Right atrium auricular region (tissue), 2 donors: ENCODE measurements at regions not wholly inside any gene's neighbourhood (a gene's known extent, or its start where the extent isn't known, plus 50 kb on each side); places are given as distances from the start of the nearest gene placed in this dataset.

Source experiments
- DNase-seq: peaks from one replicate; pipeline ENCODE4 v3.0.0-alpha.2; 2019; ENCODE audit warnings: low spot score
- H3K27ac ChIP-seq, 2 donors: fragments of 200-600 bp; sonication (generic); 1 replicate in 1 of 2; 2 replicates in 1 of 2; pipeline ENCODE4 v1.5.1; 2016 to 2019
- H3K27me3 ChIP-seq, 2 donors: fragments of 200-600 bp; sonication (generic); one replicate each; pipeline versions ENCODE4 v1.5.1 to v1.6.0; 2017 to 2019
- H3K36me3 ChIP-seq: fragments of 200-600 bp; sonication (generic); one replicate; pipeline ENCODE4 v1.5.1; 2016
- H3K4me1 ChIP-seq, 2 donors: fragments of 200-600 bp; sonication (generic); one replicate each; pipeline versions ENCODE4 v1.5.1 to v1.6.0; 2017 to 2019
- H3K4me3 ChIP-seq, 2 donors: fragments of 200-600 bp; sonication (generic); 1 replicate in 1 of 2; 2 replicates in 1 of 2; pipeline ENCODE4 v1.5.1; 2017 to 2019; ENCODE audit warnings: mild to moderate bottlenecking in 1 of 2, moderate library complexity in 1 of 2
- H3K9me3 ChIP-seq, 2 donors: fragments of 200-600 bp; sonication (generic); one replicate each; pipeline ENCODE4 v1.5.1; 2019
- TF ChIP-seq, protein P1 (sequence below), 2 donors: fragments of 200-600 bp; sonication (generic); IDR thresholded peaks; one replicate each; pipeline ENCODE4 v1.5.1; 2019; ENCODE audit warnings: antibody characterized with exemption in 2 of 2

DNA sequence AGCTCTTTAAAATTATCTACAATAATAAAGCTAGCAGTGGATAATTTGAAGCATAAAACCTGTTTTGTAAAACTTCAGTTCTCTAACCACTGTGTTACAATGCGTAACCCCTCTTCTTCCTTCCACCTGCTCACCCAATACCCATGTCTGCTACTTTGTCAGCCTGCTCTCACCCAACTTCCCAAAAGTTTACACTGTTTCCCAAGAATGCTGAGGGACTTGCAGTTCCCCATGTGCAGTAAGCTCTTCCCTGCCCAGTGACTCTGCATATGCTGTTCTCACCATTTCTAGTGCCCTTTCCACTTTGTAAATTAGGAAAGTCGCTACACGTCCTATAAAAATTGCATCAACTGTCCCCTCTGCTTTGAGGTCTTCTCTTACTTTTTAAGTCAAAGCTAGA is 315.9 kb upstream of the SEMA6D start:
- Histone ChIP-seq H3K9me3 (no peaks in the 10 kb centered on the region), H3K4me3 (no peak overlapping the region), H3K36me3 (no peaks in the 10 kb centered on the region), H3K4me1 (peaks cover 0 to 19% of the 10 kb centered on the region in 2 donors), H3K27me3 (no peaks in the 10 kb centered on the region), H3K27ac (no peak overlapping the region)
- TF ChIP-seq, protein P1, sequence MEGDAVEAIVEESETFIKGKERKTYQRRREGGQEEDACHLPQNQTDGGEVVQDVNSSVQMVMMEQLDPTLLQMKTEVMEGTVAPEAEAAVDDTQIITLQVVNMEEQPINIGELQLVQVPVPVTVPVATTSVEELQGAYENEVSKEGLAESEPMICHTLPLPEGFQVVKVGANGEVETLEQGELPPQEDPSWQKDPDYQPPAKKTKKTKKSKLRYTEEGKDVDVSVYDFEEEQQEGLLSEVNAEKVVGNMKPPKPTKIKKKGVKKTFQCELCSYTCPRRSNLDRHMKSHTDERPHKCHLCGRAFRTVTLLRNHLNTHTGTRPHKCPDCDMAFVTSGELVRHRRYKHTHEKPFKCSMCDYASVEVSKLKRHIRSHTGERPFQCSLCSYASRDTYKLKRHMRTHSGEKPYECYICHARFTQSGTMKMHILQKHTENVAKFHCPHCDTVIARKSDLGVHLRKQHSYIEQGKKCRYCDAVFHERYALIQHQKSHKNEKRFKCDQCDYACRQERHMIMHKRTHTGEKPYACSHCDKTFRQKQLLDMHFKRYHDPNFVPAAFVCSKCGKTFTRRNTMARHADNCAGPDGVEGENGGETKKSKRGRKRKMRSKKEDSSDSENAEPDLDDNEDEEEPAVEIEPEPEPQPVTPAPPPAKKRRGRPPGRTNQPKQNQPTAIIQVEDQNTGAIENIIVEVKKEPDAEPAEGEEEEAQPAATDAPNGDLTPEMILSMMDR (IDR thresholded peaks at IDR 0.05): no peak
- DNase-seq: no peak

DNA sequence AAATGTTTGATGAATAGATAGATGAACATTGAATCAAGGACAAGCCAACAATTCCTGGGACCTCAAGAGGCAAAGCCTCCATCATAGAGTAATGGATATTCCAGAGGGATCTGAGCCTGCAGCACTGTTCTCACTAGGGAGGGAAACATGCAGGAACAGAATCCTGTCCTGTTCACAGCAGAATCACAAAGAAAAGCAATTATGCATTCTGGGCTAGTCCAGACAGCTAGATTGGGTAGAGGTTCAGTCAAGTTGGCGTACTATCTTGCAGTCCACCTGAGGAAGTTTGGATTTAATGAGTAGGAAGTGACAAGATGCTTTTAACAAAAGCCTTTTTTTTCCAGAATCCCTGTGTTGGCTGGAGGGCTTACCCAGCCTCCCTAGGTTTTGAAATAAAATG is 314.5 kb upstream of the SEMA6D start:
- Histone ChIP-seq H3K36me3 (no peaks in the 10 kb centered on the region), H3K27ac (no peak overlapping the region), H3K4me1 (peaks cover 0 to 16% of the 10 kb centered on the region in 2 donors), H3K27me3 (no peaks in the 10 kb centered on the region), H3K4me3 (no peak overlapping the region), H3K9me3 (no peaks in the 10 kb centered on the region)
- no peak for DNase-seq
- TF ChIP-seq, protein P1 (IDR thresholded peaks at IDR 0.05): no peak

DNA sequence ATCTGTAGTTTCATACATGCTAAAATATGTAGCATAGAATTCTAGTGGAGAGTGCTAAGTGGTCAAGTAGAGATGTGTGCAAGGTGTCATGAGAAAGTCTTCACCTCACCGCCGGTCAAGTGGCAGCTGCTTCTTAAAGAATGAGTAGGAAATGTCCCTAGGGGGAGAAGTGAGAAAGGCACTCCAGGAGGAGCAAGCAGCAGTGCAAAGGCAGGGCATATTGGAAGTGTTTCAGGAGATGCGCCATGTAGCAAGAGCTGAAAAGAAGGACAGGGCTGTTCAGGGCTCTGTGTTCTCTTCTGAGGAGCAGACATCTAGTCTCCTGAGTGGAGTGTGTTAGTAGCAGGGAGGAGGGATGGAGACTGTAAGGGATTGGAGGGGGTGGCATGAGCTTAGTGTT is 312.4 kb upstream of the SEMA6D start:
- TF ChIP-seq, protein P1 (IDR thresholded peaks at IDR 0.05): no peak
- no peak for DNase-seq
- H3K9me3 ChIP-seq: no peaks in the 10 kb centered on the region
- H3K27ac ChIP-seq: no peak overlapping the region
- H3K4me3 ChIP-seq: no peak overlapping the region
- peaks cover 0 to 12% of the 10 kb centered on the region in 2 donors for H3K4me1 ChIP-seq
- H3K27me3 ChIP-seq: no peaks in the 10 kb centered on the region
- no peaks in the 10 kb centered on the region for H3K36me3 ChIP-seq

DNA sequence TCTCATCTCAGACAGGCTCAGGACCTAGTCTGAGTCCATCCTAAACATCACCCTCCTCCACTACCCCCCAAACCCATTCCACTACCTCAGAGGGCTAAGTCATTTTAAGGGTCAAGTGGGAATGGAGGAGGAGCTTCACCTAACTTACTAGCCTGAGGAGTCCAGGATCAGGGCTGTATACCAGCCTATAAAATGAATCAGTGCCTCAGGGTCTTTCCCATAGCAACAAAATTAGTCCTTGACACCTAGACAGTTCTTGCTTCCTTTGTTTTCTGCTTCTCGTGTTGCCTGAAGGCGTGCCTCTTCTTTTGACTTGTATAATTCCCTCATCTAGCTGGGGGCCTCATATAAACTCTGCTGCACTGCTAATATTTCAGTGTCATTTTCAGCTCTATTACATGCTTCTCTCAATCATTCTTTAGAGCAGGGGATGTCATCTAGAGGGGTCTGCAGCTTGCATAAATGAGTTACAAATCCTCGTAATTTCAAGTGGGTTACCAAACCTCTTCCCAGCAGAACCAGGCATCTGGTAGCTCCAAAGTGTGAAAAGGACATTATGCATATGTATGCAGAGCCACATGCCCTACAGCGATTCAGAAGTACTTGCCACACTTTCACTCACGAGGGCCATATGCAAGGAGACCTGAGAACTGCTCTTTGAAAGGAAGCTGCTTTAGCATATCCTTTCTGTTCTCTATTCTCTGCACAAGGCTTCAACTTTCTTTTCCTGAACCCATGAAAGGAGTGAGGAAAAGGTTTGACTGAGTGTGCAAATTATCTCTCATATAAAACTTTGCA is 311.7 kb upstream of the SEMA6D start:
- Histone ChIP-seq H3K4me1 (peaks cover 0 to 12% of the 10 kb centered on the region in 2 donors), H3K27me3 (no peaks in the 10 kb centered on the region), H3K4me3 (no peak overlapping the region), H3K27ac (no peak overlapping the region), H3K36me3 (no peaks in the 10 kb centered on the region), H3K9me3 (no peaks in the 10 kb centered on the region)
- no peak for DNase-seq
- TF ChIP-seq, protein P1 (IDR thresholded peaks at IDR 0.05): no peak

DNA sequence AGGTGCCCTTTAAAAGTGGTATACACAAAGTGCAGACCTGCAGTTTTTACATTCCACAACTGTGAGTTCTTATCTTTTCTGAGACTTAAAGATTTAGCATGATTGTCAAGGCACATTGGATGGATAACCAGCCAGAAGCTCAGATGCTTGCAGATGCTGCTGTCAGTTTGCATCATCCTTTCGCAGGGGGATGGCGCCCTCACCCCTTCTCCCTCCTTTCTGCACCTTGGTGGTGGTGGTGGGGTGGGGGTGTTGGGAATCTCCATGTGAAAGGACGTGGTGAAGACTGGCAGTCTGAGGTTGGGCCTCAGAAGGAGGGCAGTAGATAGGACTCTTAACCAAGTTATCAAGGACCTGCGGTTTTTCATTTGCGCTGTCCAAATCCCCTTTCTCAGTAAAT is 309.6 kb upstream of the SEMA6D start:
- Histone ChIP-seq H3K27ac (no peak overlapping the region), H3K9me3 (no peaks in the 10 kb centered on the region), H3K36me3 (no peaks in the 10 kb centered on the region), H3K27me3 (no peaks in the 10 kb centered on the region), H3K4me1 (peaks cover 0 to 22% of the 10 kb centered on the region in 2 donors), H3K4me3 (no peak overlapping the region)
- no peak for DNase-seq
- TF ChIP-seq, protein P1 (IDR thresholded peaks at IDR 0.05): no peak

DNA sequence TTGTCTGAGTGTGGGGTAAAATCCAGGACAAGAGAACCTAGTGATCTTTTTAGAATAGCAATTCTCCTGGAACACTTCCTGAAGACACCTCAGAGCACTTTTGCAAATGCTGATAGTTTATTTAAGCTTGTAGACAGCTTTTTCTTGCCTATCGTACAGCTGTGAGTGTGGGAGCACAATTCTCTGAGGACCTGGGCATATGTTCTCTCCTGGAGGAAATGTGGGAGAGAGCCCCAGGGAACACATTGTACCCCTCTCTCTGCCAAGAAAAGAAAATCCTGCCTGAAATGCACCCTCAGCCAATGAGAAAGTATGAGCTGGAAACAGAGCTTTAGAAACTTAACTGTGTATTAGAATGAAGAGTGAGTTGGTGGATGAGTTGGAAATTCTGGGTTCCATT is 308.3 kb upstream of the SEMA6D start:
- peaks cover 0 to 22% of the 10 kb centered on the region in 2 donors for H3K4me1 ChIP-seq
- H3K27me3 ChIP-seq: no peaks in the 10 kb centered on the region
- no peak overlapping the region for H3K27ac ChIP-seq
- DNase-seq: no peak
- no peaks in the 10 kb centered on the region for H3K36me3 ChIP-seq
- TF ChIP-seq, protein P1 (IDR thresholded peaks at IDR 0.05): no peak
- H3K9me3 ChIP-seq: no peaks in the 10 kb centered on the region
- H3K4me3 ChIP-seq: no peak overlapping the region
